DMS53 (cell line): ENCODE measurements at regions not wholly inside any gene's neighbourhood (a gene's known extent, or its start where the extent isn't known, plus 50 kb on each side); places are given as distances from the start of the nearest gene placed in this dataset.
"Not testable (repeated sequence)": the region's sequence is repeated elsewhere in the genome, so short reads cannot be mapped to it uniquely, and the experiment has no call there.

Experiments
- DNase-seq: peaks from one replicate; lab custom pipeline; 2025; lab: John Stamatoyannopoulos, UW

DNA sequence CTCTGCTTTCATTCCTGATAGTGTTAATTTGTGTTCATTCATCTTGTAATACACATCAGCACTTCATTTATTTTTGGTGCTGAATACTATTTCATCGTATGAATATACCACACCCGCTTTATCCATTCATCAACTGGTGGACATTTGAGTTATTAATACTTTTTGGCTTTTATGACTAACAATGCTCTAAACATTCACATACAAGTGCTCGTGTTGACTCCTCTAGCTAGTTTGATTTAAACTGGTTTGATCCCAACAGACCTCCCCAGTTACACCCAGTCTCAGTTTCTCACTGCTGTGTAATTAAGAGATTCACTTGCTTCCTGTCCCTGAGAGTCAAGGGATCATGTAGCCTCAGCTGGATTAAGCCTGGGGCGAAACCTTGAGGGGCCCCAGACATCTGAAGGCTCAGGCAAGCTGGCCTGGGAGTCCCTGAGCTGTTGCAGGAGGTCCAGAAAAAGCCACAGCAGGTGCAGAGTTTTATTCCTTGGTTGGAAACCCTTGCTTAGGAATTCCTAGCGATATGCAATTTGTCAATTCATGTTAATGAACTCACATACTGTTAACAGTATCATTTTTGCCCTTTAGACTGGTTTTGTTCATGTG is 52.8 kb upstream of the CLDN24 start:
- DNase-seq, result no peak

DNA sequence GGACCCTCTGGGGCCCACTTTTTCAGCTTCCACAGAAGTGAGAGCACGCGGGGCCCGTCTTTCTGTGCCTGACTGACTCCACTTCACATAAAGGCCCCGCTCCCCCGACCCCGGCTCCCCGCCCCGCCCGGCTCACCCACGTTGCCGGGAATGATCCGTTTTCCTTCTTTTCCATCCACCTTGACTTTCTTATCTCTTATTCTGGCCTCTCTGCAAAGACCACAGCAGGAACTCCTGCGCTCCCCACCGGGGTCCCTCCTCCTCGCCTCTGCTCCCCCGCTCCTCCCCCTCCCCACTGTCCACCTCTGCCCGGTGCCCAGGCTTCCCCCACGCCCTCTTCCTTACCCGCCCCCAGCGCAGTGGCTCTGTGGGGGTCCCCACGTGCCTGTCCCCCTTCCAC is 54.2 kb upstream of the CLDN24 start:
- no peak for DNase-seq

DNA sequence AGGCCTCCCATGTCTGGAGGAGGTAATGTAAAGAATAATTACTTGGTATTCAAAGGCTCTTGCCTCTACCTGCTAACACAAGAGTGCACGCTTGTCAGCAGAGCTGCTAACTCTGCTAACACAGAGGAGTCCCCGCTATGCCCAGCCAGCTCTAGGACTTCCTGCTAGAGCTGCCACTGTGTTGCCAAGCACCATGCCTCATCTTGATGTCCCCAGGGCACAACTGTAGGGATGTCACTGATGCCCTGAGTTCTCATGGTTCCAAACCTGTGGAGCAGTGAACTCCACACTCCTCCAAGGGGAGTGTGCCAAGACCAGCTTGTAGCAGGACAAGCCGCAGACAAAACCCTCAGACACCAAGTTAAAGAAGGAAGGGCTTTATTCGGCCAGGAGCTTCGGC is 55.3 kb upstream of the CLDN24 start:
- DNase-seq, result no peak

DNA sequence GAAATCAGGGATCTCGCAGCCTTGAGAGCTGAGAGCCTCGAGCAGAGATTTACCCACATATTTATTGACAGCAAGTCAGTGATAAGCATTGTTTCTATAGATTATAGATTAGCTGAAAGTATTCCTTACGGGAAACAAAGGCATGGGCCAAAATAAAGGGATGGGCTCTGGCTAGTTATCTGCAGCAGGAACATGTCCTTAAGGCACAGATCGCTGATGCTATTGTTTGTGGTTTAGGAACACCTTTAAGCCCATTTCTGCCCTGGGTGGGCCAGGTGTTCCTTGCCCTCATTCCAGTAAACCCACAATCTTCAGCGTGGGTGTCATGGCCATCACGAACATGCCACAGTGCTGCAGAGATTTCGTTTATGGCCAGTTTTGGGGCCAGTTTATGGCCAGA is 56.1 kb upstream of the CLDN24 start:
- not testable (repeated sequence) for DNase-seq

DNA sequence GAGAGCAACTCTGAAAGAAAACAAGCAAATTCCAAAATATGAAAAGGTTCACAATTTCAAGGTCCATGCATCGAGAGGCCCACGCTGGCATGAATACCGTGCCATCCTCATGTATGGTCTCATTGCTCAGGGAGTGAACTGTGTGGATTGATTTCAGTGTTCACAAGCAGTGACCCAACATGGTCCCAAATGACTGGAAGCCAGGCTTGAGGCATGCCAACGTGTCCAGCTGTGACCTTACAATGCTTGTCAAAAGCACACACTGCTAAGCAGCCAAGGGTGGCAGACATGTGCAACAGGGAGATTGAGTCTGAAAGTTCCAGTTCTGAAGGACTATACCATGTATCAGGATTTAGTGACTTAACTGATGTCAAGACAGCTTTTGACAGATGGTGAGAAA is 58.7 kb upstream of the CLDN24 start:
- DNase-seq, result no peak

DNA sequence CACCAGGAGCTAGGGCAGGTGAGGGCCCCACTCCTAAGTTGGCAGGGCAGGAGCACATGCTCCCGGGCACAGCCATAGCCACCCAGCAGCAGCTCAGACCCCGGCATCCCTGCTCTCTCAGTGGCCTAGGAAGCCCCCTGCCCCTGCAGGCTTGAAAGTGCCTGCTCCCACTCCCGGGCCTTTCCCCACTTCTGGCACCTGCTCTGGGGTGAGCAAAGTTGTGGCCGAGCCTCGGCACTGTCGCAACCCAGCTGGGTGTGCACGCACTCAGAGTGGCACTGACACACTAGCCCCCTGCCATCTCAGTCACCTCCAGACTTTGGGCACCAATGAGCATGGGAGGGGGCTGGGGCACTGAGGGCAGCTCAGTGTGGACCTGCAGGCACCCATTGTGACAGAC is 60.8 kb upstream of the CDKN2AIP start:
- no peak for DNase-seq

DNA sequence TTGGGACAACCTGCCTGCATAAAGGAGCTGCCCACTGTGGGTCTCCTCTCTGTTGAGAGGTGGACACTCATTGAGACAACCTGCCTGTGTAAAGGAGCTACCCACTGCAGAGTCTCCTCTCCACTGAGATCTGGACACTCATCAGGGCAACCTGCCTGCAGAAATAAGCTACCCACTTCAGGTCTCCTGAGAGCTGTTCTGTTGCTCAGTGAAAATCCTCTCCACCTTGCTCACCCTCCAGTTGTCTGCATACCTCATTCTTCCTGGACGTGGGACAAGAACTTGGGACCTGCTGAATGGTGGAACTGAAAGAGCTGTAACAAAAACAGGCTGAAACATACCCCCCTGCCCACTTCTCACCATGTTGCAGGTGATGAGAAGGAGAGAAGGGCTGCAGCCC is 59.9 kb upstream of the CDKN2AIP start:
- DNase-seq, result peak; percentile 11

DNA sequence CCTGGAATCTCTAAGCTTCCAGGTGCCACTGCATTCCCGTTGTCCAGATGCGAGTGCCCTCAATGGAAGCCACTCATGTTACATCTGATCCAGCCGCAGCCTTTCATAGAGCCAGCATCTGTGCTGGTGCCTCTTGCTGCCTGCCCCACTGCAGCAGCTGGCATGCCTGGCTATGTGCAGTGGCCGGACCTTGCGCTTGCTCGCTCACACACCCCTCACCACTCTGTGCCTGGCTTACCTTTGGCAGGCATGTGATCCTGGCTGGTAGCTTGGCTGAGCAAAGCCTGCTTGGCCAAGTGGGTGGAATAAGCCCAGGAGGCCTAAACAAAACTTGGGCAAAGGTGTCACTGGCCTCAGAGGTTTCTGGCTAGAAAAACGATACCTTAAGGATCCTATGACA is 59.5 kb upstream of the CDKN2AIP start:
- DNase-seq, result no peak

DNA sequence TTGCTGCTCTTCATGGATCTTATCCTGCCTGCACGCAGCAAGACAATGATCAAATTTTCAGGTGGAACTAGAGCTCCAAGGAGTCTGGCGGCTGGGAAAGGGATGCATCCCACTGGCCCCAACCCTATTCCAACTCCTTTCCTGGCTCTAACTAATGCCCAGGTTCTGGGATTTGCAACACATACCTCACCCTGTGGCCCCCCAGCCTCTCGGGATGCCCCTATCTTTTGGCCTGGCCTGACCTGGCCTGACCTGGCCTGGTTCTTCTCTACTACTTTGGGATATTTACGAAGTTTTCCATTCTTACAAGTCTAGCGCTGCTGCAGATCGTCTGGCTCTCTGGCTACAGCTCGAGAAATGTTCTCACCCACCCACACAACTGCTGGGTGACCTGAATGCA is 56.4 kb upstream of the CDKN2AIP start:
- DNase-seq, result no peak

DNA sequence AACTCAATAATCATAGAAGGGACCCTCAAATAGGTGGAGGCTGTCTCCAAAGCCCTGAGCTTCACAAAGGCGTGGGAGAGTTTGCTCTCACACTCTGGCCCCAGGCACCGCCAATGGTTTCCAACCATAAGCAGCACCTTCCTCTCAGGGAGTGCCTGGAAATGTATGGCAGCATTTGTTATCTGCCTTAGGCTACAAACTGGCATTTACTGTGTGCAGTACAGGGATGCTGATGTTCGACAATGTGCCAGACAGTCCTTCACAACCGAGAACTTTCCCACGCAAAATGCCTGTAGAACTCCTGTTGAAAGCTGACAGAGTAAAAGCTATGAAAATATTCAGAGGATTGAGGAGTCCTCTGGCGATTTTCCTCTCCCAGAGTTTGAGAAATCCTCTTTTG is 55.7 kb upstream of the CDKN2AIP start:
- DNase-seq, result no peak

DNA sequence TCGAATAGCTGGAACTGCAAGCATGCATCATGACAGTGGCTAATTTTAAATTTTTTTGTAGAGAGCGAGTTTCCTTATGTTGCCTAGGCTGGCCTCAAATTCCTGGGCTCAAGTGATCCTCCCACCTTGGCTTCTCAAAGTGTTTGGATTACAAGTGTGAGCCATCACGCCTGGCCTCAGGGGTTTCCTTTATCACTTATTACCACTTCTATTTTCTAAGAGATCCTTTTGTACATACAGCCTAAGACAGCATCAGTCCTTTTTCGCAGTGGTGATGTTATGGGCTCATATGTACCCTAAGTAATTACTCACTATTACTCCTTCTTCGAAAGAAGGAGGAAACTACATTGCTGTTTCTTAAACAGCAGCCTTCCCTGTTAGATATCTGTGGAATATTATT is 54.1 kb upstream of the CDKN2AIP start:
- DNase-seq, result no peak

DNA sequence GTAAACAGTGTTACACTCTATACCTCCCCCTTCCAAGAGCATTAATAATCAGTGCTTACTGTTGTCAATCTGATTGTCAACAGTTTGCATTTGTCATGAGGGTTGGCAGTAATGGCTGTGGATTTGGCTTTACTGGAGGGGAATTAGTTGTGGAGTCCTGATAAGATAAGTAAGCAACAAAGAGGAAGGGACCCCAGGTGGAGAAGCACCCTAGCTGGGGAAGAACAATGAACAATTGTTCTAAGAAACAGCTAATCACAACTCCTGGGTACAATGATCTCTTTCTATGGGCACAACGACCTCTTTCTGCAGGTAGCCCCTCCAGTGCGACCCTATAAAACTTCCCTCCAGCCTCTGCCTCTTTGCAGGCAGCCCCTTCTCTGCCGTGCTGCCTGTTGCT is 53.2 kb upstream of the CDKN2AIP start:
- DNase-seq, result no peak

DNA sequence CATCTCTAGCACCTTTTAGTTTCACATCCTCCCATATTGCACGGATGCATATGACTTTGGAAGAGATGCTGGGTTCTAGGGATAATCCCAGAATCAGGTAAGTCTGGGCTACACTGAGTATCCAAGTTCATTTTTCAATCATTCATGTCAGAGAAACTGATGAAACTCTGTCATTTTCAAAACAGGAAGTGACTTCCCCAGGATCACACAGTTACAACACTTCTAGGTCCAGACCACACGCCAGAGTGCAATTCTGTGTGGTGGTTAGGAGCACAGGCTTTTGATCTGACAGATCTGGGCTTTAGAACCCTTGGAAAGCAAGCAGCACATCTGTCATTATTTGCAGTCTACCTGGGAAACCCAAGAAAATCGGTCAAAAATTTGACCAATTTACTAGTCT is 52.1 kb upstream of the CDKN2AIP start:
- no peak for DNase-seq

DNA sequence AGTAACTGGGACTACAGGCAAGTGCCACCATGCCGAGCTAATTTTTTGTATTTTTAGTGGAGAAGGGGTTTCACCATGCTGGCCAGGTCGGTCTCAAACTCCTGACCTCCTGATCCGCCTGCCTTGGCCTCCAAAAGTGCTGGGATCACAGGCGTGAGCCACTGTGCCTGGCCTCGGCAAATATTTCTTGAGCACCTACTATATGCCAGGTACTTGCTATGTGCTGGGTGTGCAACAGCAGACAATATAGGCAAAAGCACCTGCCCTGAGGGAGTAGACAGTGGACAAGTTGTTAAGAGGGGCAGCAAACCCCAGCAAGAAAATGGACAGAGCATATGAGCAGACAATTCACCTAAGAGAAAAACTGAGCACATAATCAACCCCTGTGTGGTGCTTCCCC is 51.0 kb upstream of the CDKN2AIP start:
- no peak for DNase-seq

DNA sequence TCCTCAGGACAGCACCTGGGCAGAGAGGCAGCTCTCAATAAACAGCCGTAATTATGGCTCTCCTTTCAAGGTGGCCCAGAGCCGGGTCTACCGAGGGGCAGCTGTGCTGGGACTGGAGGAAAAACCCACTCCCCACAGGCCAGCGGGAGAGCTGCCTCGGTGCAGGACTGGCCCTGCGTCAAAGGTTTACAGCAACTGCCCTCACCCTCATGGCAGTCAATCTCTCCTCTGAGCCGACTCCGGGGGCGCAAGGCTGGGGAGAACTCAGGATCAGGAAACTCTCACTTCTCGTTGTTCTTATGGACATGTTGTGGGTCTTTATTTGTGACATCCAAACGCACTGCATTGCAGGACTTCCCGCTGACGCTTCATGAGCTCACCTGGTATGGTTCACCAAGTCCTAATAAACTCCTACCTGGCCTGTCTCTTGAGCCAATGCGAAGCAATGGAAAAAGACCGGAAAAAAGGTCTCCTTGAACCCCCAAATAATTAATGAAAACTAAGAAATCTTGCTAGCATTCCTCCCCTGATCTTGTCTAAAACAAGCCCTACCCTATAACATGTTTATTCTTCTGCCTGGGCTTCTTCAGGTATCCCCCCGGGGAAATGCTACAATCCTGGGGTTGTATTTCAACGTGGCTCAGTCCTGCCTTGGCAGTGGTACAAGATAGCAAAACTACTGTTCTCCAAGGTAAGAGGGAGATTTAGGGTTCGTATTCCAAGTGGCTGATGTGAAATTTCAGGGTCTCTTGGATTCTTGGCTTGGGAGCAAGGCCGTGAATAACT is 50.1 kb upstream of the CDKN2AIP start:
- DNase-seq, result no peak
